ENCODE measurements at regions not wholly inside any gene's neighbourhood (a gene's known extent, or its start where the extent isn't known, plus 50 kb on each side); places are given as distances from the start of the nearest gene placed in this dataset.

GRCh38 chr20:60219984-60220562 is 261.9 kb downstream of the CDH26 start:
- H3K4me1 ChIP-seq (ENCODE audit: control insufficient read depth, insufficient read depth, low read length) = no peaks in the 10 kb centered on the region
- no peak for TF ChIP-seq POLR2AphosphoS5 (IDR thresholded peaks at IDR 0.05; ENCODE audit: low read depth, low read length)
- no peak for TF ChIP-seq CTCF (IDR thresholded peaks at IDR 0.05)
- no peak for TF ChIP-seq TCF7L2 (IDR thresholded peaks at IDR 0.05; ENCODE audit: low read depth, low read length)
- no peak for TF ChIP-seq REST (IDR thresholded peaks at IDR 0.05; ENCODE audit: insufficient read depth in 1 of 2, low read depth in 2 of 2, low read length in 1 of 2)
- no peak for TF ChIP-seq SIN3A (IDR thresholded peaks at IDR 0.05; ENCODE audit: borderline replicate concordance, insufficient read depth, low read depth, low read length)
- no peaks in the 10 kb centered on the region for H3K36me3 ChIP-seq (ENCODE audit: control insufficient read depth, insufficient read depth, low read length)
- H3K27me3 ChIP-seq (ENCODE audit: control insufficient read depth, insufficient read depth, low read length) = 0 out of 2 replicates have a peak, but pooled peaks cover 7% of the 10 kb centered on the region
- H3K9me3 ChIP-seq (ENCODE audit: control insufficient read depth, insufficient read depth, low read depth, low read length) = no peaks in the 10 kb centered on the region
- ChIA-PET CTCF (no interaction called here), POLR2A (no interaction called here)
- no peak for ATAC-seq
- no TSS peak for BruUV-seq (replicated peaks)
- DNase-seq (ENCODE audit: low read depth, low spot score) = no peak
- in situ Hi-C loops (cut with HindIII; ENCODE audit: low pct_unique_long_range_greater_than_20kb, low sequenced_read_pairs) = no loop called here
- no peak overlapping the region for H3K4me3 ChIP-seq (ENCODE audit: low read depth in 2 of 2, low read length in 2 of 2)
- H3K27ac ChIP-seq (ENCODE audit: low read length) = no peak overlapping the region
- intact Hi-C loops (cut with micrococcal nuclease; ENCODE audit: unreplicated experiment) = no loop called here

GRCh38 chr20:60220706-60221105 is 262.5 kb downstream of the CDH26 start:
- Histone ChIP-seq H3K4me3 (ENCODE audit: low read depth in 2 of 2, low read length in 2 of 2) (no peak overlapping the region), H3K4me1 (ENCODE audit: control insufficient read depth, insufficient read depth, low read length) (no peaks in the 10 kb centered on the region), H3K9me3 (ENCODE audit: control insufficient read depth, insufficient read depth, low read depth, low read length) (no peaks in the 10 kb centered on the region), H3K27me3 (ENCODE audit: control insufficient read depth, insufficient read depth, low read length) (0 out of 2 replicates have a peak, but pooled peaks cover 7% of the 10 kb centered on the region), H3K27ac (ENCODE audit: low read length) (no peak overlapping the region), H3K36me3 (ENCODE audit: control insufficient read depth, insufficient read depth, low read length) (no peaks in the 10 kb centered on the region)
- CTCF ChIA-PET = no interaction called here
- intact Hi-C loops (cut with micrococcal nuclease; ENCODE audit: unreplicated experiment) (no loop called here), in situ Hi-C loops (cut with HindIII; ENCODE audit: low pct_unique_long_range_greater_than_20kb, low sequenced_read_pairs) (no loop called here)
- TF ChIP-seq CTCF (IDR thresholded peaks at IDR 0.05) (no peak), POLR2AphosphoS5 (IDR thresholded peaks at IDR 0.05; ENCODE audit: low read depth, low read length) (no peak), TCF7L2 (IDR thresholded peaks at IDR 0.05; ENCODE audit: low read depth, low read length) (no peak), SIN3A (IDR thresholded peaks at IDR 0.05; ENCODE audit: borderline replicate concordance, insufficient read depth, low read depth, low read length) (no peak), REST (IDR thresholded peaks at IDR 0.05; ENCODE audit: insufficient read depth in 1 of 2, low read depth in 2 of 2, low read length in 1 of 2) (no peak)
- ATAC-seq = no peak
- no TSS peak for BruUV-seq (replicated peaks)
- DNase-seq (ENCODE audit: low read depth, low spot score) = no peak
- POLR2A ChIA-PET = no interaction called here

Data from Panc1 (cell line).